ENCODE measurements at regions not wholly inside any gene's neighbourhood (a gene's known extent, or its start where the extent isn't known, plus 50 kb on each side); places are given as distances from the start of the nearest gene placed in this dataset.

GRCh38 chr1:90537606-90538362 lies 179.3 kb downstream of the BARHL2 start:
- TF ChIP-seq CTCF (IDR thresholded peaks at IDR 0.05; ENCODE audit: unreplicated experiment in 3 of 3): no peak
- H3K27ac Mint-ChIP-seq: no peak overlapping the region
- H3K4me3 Mint-ChIP-seq: no peak overlapping the region
- no peaks in the 10 kb centered on the region for H3K36me3 Mint-ChIP-seq (ENCODE audit: low read depth)
- H3K4me1 Mint-ChIP-seq: no peaks in the 10 kb centered on the region
- no peaks in the 10 kb centered on the region for H3K9me3 Mint-ChIP-seq
- no peaks in the 10 kb centered on the region for H3K27me3 Mint-ChIP-seq (ENCODE audit: low read depth)

GRCh38 chr1:90534663-90535295 lies 182.3 kb downstream of the BARHL2 start:
- Mint-ChIP-seq H3K27ac (no peak overlapping the region), H3K4me3 (no peak overlapping the region), H3K9me3 (no peaks in the 10 kb centered on the region), H3K27me3 (ENCODE audit: low read depth) (no peaks in the 10 kb centered on the region), H3K36me3 (ENCODE audit: low read depth) (no peaks in the 10 kb centered on the region), H3K4me1 (no peaks in the 10 kb centered on the region)
- TF ChIP-seq CTCF (IDR thresholded peaks at IDR 0.05; ENCODE audit: unreplicated experiment in 3 of 3): no peak

DNA sequence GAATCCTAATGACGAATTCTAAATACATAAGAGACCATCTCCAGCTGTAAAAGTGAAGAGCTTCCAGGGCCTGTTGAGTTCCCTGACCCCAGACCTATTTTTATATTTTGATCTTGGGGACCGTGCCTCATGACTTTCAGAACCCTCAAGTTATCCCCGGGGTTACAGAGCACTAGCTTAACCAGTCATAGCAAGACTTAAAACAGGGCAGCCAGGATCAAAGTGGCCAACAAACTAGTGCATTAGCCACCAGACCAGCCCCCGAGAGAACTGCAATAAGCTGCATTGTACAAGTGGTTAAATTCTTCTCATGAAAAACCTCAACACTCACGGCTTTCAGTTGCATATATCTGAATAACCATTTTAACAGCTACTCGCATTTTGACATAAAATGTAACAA lies 183.0 kb downstream of the BARHL2 start:
- H3K9me3 Mint-ChIP-seq: no peaks in the 10 kb centered on the region
- H3K27ac Mint-ChIP-seq: no peak overlapping the region
- no peak for TF ChIP-seq CTCF (IDR thresholded peaks at IDR 0.05; ENCODE audit: unreplicated experiment in 3 of 3)
- no peaks in the 10 kb centered on the region for H3K27me3 Mint-ChIP-seq (ENCODE audit: low read depth)
- H3K4me3 Mint-ChIP-seq: no peak overlapping the region
- H3K4me1 Mint-ChIP-seq: no peaks in the 10 kb centered on the region
- no peaks in the 10 kb centered on the region for H3K36me3 Mint-ChIP-seq (ENCODE audit: low read depth)

DNA sequence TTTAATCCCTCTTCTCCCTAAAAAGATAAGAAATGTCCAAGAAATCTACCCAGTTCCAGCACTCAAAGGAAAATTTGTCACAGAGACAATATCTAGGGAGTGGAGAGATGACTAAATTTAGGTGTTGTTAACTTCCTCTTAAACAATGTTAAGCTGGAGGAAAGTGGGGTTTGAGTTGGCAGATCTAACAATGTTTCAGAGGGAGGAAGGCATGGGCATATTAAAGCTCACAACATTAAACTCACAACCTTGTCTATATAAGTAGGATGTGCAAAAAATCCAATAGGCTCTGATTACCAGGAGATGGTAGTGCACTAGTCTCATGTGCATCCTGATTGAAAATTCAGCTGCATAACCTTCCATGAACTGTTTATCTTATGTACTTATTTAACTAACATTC lies 190.1 kb downstream of the BARHL2 start:
- H3K27ac Mint-ChIP-seq: no peak overlapping the region
- H3K4me1 Mint-ChIP-seq: no peaks in the 10 kb centered on the region
- H3K27me3 Mint-ChIP-seq (ENCODE audit: low read depth): no peaks in the 10 kb centered on the region
- no peak for TF ChIP-seq CTCF (IDR thresholded peaks at IDR 0.05; ENCODE audit: unreplicated experiment in 3 of 3)
- H3K9me3 Mint-ChIP-seq: peaks cover 8% of the 10 kb centered on the region
- H3K36me3 Mint-ChIP-seq (ENCODE audit: low read depth): no peaks in the 10 kb centered on the region
- no peak overlapping the region for H3K4me3 Mint-ChIP-seq

- TF ChIP-seq CTCF (IDR thresholded peaks at IDR 0.05; ENCODE audit: unreplicated experiment in 3 of 3): no peak
- Mint-ChIP-seq H3K27ac (no peak overlapping the region), H3K4me1 (no peaks in the 10 kb centered on the region), H3K9me3 (peaks cover 17% of the 10 kb centered on the region), H3K27me3 (ENCODE audit: low read depth) (no peaks in the 10 kb centered on the region), H3K36me3 (ENCODE audit: low read depth) (no peaks in the 10 kb centered on the region), H3K4me3 (no peak overlapping the region)
Observed at GRCh38 chr1:90522432-90522831, 194.7 kb downstream of the BARHL2 start.

DNA sequence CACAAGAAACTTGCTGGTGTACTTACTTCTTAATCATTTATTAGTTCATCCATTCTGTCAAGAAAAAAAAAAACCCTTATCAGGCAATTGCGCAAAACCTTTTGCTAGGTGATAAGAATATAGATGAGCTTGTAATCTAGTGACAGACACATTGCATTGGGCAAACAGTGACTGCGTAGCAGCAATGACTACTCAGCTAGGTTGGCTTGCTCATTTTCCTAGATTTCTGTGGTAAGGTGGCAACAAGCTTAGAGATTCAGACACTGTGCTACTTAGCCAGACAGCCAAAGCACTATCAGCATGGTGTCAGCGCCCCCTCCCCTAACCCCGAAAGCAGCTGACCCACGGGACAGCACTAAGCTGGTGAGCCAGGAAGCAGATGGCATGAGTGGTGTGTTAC lies 203.1 kb downstream of the BARHL2 start:
- no peak for TF ChIP-seq CTCF (IDR thresholded peaks at IDR 0.05; ENCODE audit: unreplicated experiment in 3 of 3)
- no peak overlapping the region for H3K4me3 Mint-ChIP-seq
- H3K9me3 Mint-ChIP-seq: peaks cover 6% of the 10 kb centered on the region
- H3K27me3 Mint-ChIP-seq (ENCODE audit: low read depth): no peaks in the 10 kb centered on the region
- H3K4me1 Mint-ChIP-seq: no peaks in the 10 kb centered on the region
- H3K27ac Mint-ChIP-seq: no peak overlapping the region
- no peaks in the 10 kb centered on the region for H3K36me3 Mint-ChIP-seq (ENCODE audit: low read depth)
